HG02852 (cell line): ENCODE measurements at regions not wholly inside any gene's neighbourhood (a gene's known extent, or its start where the extent isn't known, plus 50 kb on each side); places are given as distances from the start of the nearest gene placed in this dataset.

Source experiments
- ATAC-seq: cut with Tn5 transposase; IDR thresholded peaks from one replicate; pipeline ENCODE4 v1.9.1; 2021; ENCODE audit warnings: mild to moderate bottlenecking, moderate library complexity; ENCODE audit not compliant: unreplicated experiment

DNA sequence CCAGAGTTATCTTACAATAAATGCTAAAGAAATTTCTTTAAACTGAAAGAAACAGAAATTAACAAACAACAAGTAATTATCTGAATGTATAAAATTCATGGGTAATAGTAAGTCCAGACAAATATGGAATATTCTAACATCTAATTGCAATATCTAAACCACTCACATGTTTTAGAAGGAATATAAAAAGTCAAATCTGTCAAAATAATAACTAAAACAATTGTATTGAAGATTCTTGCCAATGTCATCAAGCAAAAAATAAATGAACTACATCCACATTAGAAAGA is 942.9 kb upstream of the PCDH20 start:
- no peak for ATAC-seq

GRCh38 chr13:62357887-62358645 is 942.4 kb upstream of the PCDH20 start:
- ATAC-seq = peak; percentile 93

GRCh38 chr13:62356977-62357376 is 941.3 kb upstream of the PCDH20 start:
- ATAC-seq = no peak

DNA sequence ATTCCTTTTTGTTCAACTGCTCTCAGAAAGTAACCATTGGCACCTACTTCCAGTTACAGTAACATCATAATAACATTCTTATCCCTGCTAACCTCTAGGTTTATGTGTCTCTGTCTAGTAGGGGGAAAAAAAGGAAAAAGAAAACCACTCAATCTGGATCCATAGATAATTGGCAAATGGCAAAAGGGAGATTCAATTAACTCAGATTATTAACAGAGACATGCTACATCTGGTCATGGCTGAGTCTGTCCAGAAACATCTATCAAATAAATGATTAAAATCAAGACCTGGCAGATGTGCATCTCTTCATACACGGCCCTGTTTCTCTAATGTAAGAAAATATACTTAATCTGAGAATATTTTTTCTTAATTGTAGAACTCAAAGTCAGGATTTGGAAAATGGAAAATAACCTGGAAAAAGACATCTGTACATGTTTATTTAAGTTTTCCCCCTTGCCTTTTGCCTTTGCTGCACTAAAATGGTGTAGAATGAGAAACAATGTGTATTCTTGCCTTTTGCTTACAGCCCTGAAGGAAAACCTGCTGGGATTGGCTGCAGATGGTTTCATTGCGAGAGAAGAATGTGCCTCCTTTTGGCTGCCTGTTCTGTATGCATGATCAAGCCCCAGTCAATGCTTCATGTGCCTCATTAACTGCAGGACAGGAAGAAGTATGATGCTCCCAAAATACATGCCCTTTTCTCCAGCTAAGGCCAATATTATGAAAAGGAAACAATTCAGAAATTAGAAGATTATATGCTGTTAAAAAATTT is 921.6 kb upstream of the PCDH20 start:
- ATAC-seq = no peak

DNA sequence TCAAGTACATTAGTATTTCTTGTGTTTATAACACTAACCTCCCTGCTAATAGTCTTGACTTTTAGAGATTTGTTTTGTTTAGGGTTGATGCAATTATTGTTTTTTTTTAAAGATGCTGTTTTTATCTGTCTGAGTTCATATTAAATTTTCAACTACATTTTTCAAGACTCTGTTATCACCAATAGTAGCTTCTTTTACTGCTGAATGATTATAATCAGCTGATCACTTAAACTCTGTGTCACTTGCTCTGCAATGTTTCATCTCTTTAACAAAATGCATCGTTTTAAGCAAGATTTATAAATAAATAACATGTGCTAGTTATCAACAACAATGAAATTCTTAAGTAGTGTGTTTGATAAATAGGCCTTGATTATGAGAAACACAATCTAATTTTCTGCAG is 920.9 kb upstream of the PCDH20 start:
- no peak for ATAC-seq

- no peak for ATAC-seq
Observed at GRCh38 chr13:62333466-62333865, 917.8 kb upstream of the PCDH20 start.

- no peak for ATAC-seq
Observed at GRCh38 chr13:62331384-62331783, 915.7 kb upstream of the PCDH20 start.

DNA sequence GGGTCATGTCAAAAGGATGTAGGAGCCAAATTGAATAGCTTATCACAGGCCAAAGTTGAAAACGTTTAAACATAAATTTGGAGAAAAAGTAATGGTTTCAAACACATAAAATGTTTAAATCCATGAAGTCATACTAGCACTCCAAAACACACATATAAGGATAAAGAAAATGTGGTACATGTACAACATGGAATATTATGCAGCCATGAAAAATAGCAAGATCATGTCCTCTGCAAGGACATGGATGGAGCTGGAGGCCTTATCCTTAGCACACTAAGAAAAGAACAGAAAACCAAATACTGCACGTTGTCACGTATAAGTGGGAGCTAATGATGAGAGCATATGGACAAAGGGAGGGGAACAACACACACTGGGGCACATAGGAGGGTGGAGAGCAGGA is 911.7 kb upstream of the PCDH20 start:
- no peak for ATAC-seq

DNA sequence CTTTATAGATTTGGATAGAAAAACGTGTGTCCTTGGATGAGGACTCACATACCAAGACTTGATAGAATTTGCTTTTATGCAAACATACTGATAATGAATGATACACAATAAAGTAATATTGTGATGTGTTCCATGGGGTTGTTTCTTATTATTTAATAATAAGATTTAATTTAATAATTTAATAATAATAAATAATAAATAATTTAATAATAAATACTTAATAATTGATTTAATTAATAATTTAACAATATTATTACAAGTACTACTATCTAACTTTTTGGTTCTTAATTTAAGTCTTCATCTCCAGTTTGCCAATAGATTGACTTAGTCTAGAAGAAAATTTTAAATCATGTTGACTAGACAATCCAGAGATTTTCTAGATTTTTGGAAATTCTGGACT is 909.2 kb upstream of the PCDH20 start:
- ATAC-seq = no peak

DNA sequence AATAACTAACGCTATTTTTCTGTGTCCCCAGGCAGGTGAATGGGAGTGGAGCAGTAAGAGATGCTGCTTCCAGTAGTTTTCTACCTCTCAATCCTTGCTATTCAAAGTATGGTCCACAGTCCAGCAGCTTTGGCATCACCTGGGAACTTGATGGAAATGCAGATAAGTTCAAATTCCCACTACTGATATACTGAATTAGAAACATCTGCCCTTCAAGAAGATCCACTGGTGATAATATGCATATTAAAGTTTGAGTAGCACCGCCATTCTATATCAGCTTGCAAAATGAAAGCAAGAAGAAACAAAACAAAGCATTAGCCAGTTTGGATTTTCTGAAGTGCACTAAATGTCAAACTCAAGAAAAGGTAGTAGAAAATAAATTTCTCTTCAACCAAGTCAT is 906.2 kb upstream of the PCDH20 start:
- ATAC-seq = no peak

DNA sequence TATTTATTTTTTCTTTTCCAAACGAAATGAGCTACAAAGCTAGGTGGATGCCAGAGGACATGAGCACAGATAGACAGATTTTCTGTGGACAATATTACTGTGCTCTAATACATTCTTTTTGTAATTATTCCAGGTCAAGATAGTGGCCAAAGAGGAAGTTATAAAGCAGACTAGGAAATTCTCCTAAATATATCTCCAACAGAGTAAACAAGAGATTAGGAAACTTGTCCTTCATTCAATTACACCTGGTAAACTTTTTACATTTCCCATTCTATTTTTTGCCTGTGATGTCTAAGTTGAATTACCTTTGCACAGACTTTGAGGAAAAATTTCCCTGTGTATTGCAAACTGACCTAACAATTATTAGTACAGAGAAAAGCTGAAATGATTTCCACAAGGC is 905.5 kb upstream of the PCDH20 start:
- ATAC-seq = no peak

GRCh38 chr13:62320129-62321108 is 904.8 kb upstream of the PCDH20 start:
- peak; percentile 55 for ATAC-seq

GRCh38 chr13:62309904-62310303 is 894.3 kb upstream of the PCDH20 start:
- ATAC-seq = no peak

GRCh38 chr13:62305756-62306155 is 890.1 kb upstream of the PCDH20 start:
- ATAC-seq = peak; percentile 96

- ATAC-seq = no peak
Observed at GRCh38 chr13:62302341-62302740, 886.7 kb upstream of the PCDH20 start.

DNA sequence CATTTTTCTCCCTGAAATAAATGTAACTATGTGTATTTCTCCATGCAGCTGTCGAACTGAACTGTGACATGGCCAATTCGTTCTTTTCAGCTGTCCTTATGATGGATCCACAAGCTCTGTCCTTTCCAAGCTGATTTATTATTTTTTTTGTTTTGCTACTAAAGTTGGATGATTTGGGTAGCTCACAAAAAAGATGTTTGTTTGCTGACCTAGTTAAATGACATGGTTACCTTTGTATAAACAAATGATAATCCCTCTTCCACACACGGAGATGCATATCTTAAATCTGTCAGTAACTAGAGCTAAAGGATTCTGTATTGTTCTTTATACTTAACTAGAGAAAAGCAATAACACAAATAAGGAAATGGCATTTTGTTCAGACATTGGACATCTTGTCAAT is 884.3 kb upstream of the PCDH20 start:
- no peak for ATAC-seq

DNA sequence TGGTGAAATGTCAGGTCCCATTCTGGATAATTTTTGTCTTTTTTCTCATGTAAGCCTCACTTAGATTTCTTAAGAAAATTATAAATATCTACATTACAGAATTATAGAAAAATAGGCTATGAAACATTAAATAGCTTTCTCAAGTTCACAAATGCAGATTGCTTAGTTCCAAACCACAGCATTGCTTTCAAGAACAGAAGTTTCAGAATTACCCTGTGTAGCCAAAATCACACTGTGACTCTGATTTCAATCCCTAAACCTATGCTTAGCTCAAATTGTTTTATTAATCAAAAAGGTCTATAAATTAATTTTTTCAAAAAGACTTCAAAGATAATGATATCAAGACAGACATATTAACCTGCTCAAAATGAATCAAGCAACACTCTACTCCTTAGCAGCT is 881.2 kb upstream of the PCDH20 start:
- ATAC-seq = no peak

GRCh38 chr13:62294244-62294643 is 878.6 kb upstream of the PCDH20 start:
- no peak for ATAC-seq

GRCh38 chr13:62292714-62293480 is 877.2 kb upstream of the PCDH20 start:
- ATAC-seq = peak; percentile 52

GRCh38 chr13:62290542-62290941 is 874.9 kb upstream of the PCDH20 start:
- no peak for ATAC-seq

GRCh38 chr13:62287764-62288163 is 872.1 kb upstream of the PCDH20 start:
- no peak for ATAC-seq
